Esophagus squamous epithelium (tissue), 5 donors: ENCODE measurements at regions not wholly inside any gene's neighbourhood (a gene's known extent, or its start where the extent isn't known, plus 50 kb on each side); places are given as distances from the start of the nearest gene placed in this dataset.

ENCODE experiments used
- DNase-seq: peaks from one replicate; lab custom pipeline; 2025; lab: John Stamatoyannopoulos, UW
- H3K27ac ChIP-seq, 4 donors: fragments of 200-600 bp; sonication (generic); one replicate each; pipeline ENCODE4 v1.5.1; 2016 to 2019; ENCODE audit warnings: mild to moderate bottlenecking in 1 of 4
- H3K27me3 ChIP-seq, 4 donors: fragments of 200-600 bp; sonication (generic); 1 replicate in 3 of 4; 2 replicates in 1 of 4; pipeline versions ENCODE4 v1.5.1 to v1.6.0; 2017 to 2021; ENCODE audit warnings: antibody characterized with exemption in 1 of 4
- H3K36me3 ChIP-seq, 3 donors: fragments of 200-600 bp; sonication (generic); one replicate each; pipeline ENCODE4 v1.5.1; 2016 to 2019
- H3K4me1 ChIP-seq, 3 donors: fragments of 200-600 bp; sonication (generic); one replicate each; pipeline ENCODE4 v1.5.1; 2017 to 2019
- H3K4me3 ChIP-seq, 4 donors: fragments of 200-600 bp; sonication (generic); 1 replicate in 3 of 4; 2 replicates in 1 of 4; pipeline ENCODE4 v1.5.1; 2016 to 2019; ENCODE audit warnings: mild to moderate bottlenecking in 2 of 4, moderate library complexity in 1 of 4
- H3K9me3 ChIP-seq, 3 donors: fragments of 200-600 bp; sonication (generic); one replicate each; pipeline ENCODE4 v1.5.1; 2016 to 2019
- CTCF ChIP-seq, 6 experiments: fragments of 450-650 bp in 4 of 6; fragments of 200-600 bp in 2 of 6; sonication (generic) in 2 of 6; IDR thresholded peaks; one replicate each; pipeline ENCODE4 v1.5.1; 2016 to 2019; ENCODE audit warnings: antibody characterized with exemption in 6 of 6, mild to moderate bottlenecking in 4 of 6, moderate library complexity in 4 of 6
- POLR2A ChIP-seq, 4 donors: fragments of 450-650 bp; IDR thresholded peaks; one replicate each; pipeline ENCODE4 v1.6.1; 2017; ENCODE audit warnings: antibody characterized with exemption in 4 of 4, mild to moderate bottlenecking in 4 of 4, moderate library complexity in 3 of 4
- WGBS, 2 donors: methylation state at CpG; one replicate each; pipeline ENCODE4 v1.1.5; 2018; 5-methylcytosine and 5-hydroxymethylcytosine counted together
- intact Hi-C: fragments of 100-400 bp; cut with DNase I; formaldehyde crosslinking; loops from one replicate; pipeline ENCODE4 v1.15.0; 2022
- donor health status: DM: yes; HTN: yes; CAD: no.

DNA sequence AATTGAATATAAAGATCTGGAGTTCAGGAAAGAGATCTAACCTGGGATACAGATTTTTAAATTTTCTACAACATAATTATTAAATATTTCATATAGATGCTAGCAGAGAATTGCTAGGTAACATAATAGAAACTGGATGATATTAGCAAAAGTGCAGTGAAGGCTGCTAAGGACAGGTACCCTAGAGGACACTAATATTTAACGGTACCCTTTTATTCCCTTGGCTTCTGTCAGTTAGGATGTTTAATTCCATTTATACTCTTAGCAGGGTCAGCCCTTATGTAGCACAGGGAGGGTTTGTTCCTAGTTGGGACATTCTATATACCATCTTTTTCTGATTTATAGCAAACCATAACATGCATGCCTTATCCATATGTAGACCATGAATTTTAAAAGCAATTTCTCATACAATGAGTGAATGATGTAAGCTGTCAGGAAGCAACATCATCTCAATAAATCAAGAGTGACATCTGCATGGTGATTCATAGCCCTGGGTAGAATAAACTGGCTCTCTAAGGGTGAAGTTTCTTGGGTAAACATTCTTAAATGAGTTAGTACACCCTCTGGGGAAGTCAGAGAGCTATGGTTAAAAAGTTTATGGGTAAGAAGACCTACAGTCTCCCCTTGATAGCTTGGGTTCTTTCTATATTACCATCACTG, 404.4 kb upstream of the MGAT4C start:
- no peak for TF ChIP-seq POLR2A (IDR thresholded peaks at IDR 0.05)
- no peak for TF ChIP-seq CTCF (IDR thresholded peaks at IDR 0.05)
- intact Hi-C loops, result no loop called here
- WGBS, 2 donors, result 71 to 85% methylated on average over 1 of the region's 1 CpG
- no peak for DNase-seq
- no peak overlapping the region for H3K27ac ChIP-seq
- H3K4me1 ChIP-seq, result peaks cover 0 to 5% (median 0%) of the 10 kb centered on the region in 3 donors
- no peaks in the 10 kb centered on the region for H3K9me3 ChIP-seq
- no peaks in the 10 kb centered on the region for H3K36me3 ChIP-seq
- no peaks in the 10 kb centered on the region for H3K27me3 ChIP-seq
- H3K4me3 ChIP-seq, result no peak overlapping the region

GRCh38 chr12:86659985-86660384, 403.8 kb upstream of the MGAT4C start:
- Histone ChIP-seq H3K36me3 (no peaks in the 10 kb centered on the region), H3K4me3 (no peak overlapping the region), H3K4me1 (peaks cover 0 to 5% (median 0%) of the 10 kb centered on the region in 3 donors), H3K9me3 (no peaks in the 10 kb centered on the region), H3K27me3 (no peaks in the 10 kb centered on the region), H3K27ac (no peak overlapping the region)
- intact Hi-C loops, result no loop called here
- TF ChIP-seq POLR2A (IDR thresholded peaks at IDR 0.05) (no peak), CTCF (IDR thresholded peaks at IDR 0.05) (no peak)
- 75 to 84% methylated on average over 2 of the region's 2 CpGs for WGBS, 2 donors
- DNase-seq, result no peak

GRCh38 chr12:86658303-86658702, 402.1 kb upstream of the MGAT4C start:
- TF ChIP-seq POLR2A (IDR thresholded peaks at IDR 0.05) (no peak), CTCF (IDR thresholded peaks at IDR 0.05) (no peak)
- intact Hi-C loops, result no loop called here
- Histone ChIP-seq H3K27ac (no peak overlapping the region), H3K36me3 (no peaks in the 10 kb centered on the region), H3K4me1 (peaks cover 0 to 5% (median 0%) of the 10 kb centered on the region in 3 donors), H3K27me3 (no peaks in the 10 kb centered on the region), H3K4me3 (no peak overlapping the region), H3K9me3 (no peaks in the 10 kb centered on the region)
- DNase-seq, result no peak

DNA sequence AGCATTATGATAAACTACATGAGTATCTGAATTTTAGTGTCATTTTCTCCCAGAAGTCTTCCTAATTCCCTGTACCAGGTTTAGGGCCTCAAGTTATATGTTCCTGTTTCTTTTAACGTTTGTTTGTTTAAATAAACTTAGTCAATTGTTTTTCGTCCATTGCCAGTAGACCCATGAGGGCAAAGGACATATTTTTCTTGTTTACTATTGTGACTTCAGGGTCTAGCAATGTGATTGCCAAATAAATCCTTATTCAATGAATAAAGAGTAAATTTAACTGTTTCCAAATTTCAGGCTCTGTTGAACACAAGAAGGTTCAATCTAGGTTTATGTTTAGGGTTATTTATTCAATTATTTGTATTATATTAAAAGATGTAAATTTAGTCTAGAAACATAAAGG, 391.6 kb upstream of the MGAT4C start:
- 69 to 71% methylated on average over 2 of the region's 2 CpGs for WGBS, 2 donors
- DNase-seq, result no peak
- no peak overlapping the region for H3K27ac ChIP-seq
- H3K9me3 ChIP-seq, result no peaks in the 10 kb centered on the region
- H3K27me3 ChIP-seq, result no peaks in the 10 kb centered on the region
- TF ChIP-seq CTCF (IDR thresholded peaks at IDR 0.05), result no peak
- no peak for TF ChIP-seq POLR2A (IDR thresholded peaks at IDR 0.05)
- H3K4me1 ChIP-seq, result no peaks in the 10 kb centered on the region
- intact Hi-C loops, result no loop called here
- H3K4me3 ChIP-seq, result no peak overlapping the region
- H3K36me3 ChIP-seq, result no peaks in the 10 kb centered on the region

DNA sequence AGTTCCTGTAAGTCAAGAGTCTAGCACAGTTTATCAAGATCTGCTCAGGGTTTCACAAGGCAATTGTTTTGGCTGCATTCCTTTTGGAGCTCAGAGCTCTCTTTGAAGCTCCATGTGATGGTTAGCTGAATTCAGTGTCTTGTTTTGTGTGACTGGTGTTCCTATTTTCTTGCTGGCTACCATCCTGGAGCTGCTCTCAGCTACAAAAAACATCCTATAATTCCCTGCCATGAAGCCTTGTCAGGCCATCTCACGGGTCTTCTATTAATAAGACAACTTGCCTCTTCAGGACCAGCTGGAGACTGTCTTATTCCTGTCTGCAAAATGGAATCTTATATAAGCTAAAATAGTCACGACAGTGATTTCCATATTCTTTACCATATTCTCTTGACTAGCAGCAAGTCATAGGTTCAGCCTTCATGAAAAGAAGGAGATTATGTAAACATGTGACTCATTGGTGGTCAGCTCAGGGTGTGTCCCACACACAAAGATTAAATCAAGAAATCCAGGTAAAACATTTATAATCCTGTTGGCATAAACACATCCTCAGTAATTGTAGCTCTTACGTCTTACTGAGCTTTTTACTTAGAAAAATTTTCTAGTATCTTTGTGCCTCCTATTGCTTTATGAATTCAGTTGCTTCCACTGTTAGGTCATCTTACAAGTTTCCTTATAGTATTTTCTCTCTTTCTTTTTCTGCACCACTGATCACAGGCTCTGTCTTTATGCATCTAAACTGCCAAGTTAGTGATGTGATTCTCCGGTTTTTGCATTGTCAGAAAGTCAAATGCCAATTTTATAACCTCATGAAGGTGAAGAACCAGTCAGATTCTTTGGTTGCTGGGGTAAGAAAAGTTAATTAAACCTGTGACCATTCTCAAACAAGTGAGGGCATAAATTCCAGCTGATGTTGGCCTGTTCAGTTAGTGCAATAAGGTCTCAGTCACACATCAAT, 378.5 kb upstream of the MGAT4C start:
- no peak overlapping the region for H3K27ac ChIP-seq
- no peaks in the 10 kb centered on the region for H3K27me3 ChIP-seq
- peaks cover 0 to 3% (median 0%) of the 10 kb centered on the region in 3 donors for H3K4me1 ChIP-seq
- 19 to 29% methylated on average over 4 of the region's 4 CpGs for whole genome bisulfite sequencing, 2 donors
- no peak overlapping the region for H3K4me3 ChIP-seq
- no peak for TF ChIP-seq POLR2A (IDR thresholded peaks at IDR 0.05)
- no peak for TF ChIP-seq CTCF (IDR thresholded peaks at IDR 0.05)
- H3K9me3 ChIP-seq, result no peaks in the 10 kb centered on the region
- no peak for DNase-seq
- H3K36me3 ChIP-seq, result no peaks in the 10 kb centered on the region
- intact Hi-C loops, result no loop called here
